Body of pancreas (tissue), 4 donors: ENCODE measurements at regions not wholly inside any gene's neighbourhood (a gene's known extent, or its start where the extent isn't known, plus 50 kb on each side); places are given as distances from the start of the nearest gene placed in this dataset.

Source experiments
- POLR2A ChIP-seq, 3 donors: fragments of 450-650 bp; IDR thresholded peaks; one replicate each; pipeline ENCODE4 v1.6.1; 2016; ENCODE audit warnings: antibody characterized with exemption in 3 of 3, mild to moderate bottlenecking in 2 of 3
- TF ChIP-seq, protein P1 (sequence below), 7 experiments: fragments of 450-650 bp in 4 of 7; fragments of 200-600 bp in 3 of 7; sonication (generic) in 3 of 7; IDR thresholded peaks; one replicate each; pipeline ENCODE4 v1.5.1; 2016 to 2019; ENCODE audit warnings: antibody characterized with exemption in 7 of 7

GRCh38 chr4:160180211-160180610 is 1077.3 kb downstream of the RAPGEF2 start:
- TF ChIP-seq, protein P1, sequence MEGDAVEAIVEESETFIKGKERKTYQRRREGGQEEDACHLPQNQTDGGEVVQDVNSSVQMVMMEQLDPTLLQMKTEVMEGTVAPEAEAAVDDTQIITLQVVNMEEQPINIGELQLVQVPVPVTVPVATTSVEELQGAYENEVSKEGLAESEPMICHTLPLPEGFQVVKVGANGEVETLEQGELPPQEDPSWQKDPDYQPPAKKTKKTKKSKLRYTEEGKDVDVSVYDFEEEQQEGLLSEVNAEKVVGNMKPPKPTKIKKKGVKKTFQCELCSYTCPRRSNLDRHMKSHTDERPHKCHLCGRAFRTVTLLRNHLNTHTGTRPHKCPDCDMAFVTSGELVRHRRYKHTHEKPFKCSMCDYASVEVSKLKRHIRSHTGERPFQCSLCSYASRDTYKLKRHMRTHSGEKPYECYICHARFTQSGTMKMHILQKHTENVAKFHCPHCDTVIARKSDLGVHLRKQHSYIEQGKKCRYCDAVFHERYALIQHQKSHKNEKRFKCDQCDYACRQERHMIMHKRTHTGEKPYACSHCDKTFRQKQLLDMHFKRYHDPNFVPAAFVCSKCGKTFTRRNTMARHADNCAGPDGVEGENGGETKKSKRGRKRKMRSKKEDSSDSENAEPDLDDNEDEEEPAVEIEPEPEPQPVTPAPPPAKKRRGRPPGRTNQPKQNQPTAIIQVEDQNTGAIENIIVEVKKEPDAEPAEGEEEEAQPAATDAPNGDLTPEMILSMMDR (IDR thresholded peaks at IDR 0.05) = no peak
- TF ChIP-seq POLR2A (IDR thresholded peaks at IDR 0.05) = no peak
